GM18511 (cell line): ENCODE measurements at regions not wholly inside any gene's neighbourhood (a gene's known extent, or its start where the extent isn't known, plus 50 kb on each side); places are given as distances from the start of the nearest gene placed in this dataset.
"Not testable (repeated sequence)": the region's sequence is repeated elsewhere in the genome, so short reads cannot be mapped to it uniquely, and the experiment has no call there.

Source experiments
- ATAC-seq: cut with Tn5 transposase; IDR thresholded peaks from one replicate; pipeline ENCODE4 v1.9.1; 2021; ENCODE audit warnings: mild to moderate bottlenecking, moderate library complexity; ENCODE audit not compliant: unreplicated experiment

DNA sequence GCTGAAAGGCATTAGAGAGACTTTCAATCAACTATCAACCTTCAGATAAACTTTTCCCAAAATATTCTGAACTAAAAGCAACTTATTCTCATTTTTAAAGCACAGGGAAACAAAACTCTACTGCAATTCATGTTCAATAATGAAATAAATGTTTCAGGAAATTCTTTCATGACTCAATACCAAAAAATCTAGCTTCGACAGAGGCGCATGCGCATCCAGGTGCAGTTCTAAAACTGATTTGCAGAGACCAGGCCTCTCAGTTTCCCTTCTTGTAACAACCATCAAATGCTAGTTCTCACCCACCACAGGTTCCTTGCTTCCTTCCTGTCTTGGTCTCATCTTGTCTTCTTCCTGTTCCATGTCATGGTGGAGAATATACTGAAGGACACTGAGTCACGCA is 55.3 kb upstream of the NRBF2 start:
- no peak for ATAC-seq

GRCh38 chr10:63072951-63073350 is 60.2 kb upstream of the NRBF2 start:
- ATAC-seq, result no peak

GRCh38 chr10:63071145-63071544 is 62.0 kb upstream of the NRBF2 start:
- ATAC-seq, result no peak

GRCh38 chr10:63069318-63069717 is 63.8 kb upstream of the NRBF2 start:
- no peak for ATAC-seq

- ATAC-seq, result no peak
Observed at GRCh38 chr10:63068246-63068645, 64.9 kb upstream of the NRBF2 start.

DNA sequence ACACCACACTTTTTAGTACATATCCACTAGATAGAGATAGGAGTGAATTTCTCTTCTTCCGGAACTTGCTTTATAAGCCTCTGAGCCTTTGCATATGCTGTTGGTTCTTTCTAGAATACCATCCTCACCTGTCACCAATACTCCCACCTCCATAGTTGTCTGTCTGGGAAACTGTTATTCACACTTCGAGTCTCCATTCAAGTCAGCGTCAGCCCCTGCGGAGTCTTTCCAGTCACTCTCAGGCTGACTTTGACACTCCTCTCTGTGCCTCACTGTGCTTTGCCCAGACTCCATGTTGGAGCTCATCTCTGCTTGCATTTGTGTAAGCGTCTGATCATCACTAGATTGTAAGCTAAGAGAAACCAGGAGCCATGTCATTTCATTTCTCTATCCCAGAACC is 66.5 kb upstream of the NRBF2 start:
- no peak for ATAC-seq

GRCh38 chr10:63064706-63065105 is 68.4 kb upstream of the NRBF2 start:
- no peak for ATAC-seq

DNA sequence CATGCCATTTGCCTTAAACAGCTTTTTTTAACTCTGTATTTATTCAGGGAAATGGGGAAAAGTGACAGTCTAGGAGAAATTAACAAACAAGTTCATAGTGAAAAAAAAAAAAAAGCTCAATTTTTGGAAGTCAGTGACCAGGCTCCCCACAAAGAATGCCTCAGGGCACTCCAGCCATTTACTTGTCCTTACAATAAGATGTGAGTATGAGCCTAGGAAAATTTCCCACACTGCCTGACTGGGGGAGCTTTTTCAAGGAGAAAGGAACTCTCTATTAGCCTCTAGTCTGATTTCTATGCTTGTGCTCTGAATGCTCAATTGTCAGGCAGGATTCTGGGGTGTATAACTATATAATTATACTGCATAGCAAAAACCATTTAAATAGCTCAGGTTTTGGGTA is 74.9 kb upstream of the NRBF2 start:
- no peak for ATAC-seq

DNA sequence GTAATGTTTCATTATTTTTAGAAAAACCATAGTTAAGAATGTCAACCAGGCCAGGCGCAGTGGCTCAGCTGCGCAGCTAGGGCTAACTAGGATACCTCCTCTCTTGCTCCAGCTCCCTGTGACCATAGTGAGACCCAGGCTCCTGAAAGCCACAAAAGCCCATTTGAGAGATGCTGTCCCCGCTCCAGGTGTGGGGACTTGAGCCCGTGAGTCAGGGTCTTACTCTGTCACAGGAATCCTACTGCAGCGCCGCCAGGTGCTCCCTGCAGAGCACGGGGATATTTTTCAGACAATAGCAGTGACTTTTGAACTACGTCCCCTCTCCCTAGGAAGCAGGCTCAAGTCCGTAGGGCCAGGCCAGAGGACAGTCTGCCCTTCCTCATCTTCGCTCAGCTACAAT is 75.6 kb upstream of the NRBF2 start:
- no peak for ATAC-seq

DNA sequence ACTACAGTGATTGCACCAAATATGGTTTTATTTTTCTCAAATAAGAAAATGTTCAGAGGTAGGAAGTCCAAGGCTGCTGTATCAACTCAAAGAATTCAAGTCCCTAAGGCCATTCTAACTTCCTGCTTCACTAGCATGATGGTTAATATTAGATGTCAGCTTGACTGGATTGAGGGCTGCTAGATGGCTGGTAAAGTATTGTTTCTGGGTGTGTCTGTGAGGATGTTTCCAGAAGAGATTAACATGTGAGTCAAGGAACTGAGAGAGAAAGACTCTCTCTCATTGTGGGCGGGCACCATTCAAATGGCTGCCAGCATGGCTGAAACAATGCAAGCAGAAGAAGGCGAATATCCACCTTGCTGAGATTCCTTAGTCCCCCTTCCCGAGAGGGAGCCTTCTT is 77.4 kb upstream of the NRBF2 start:
- ATAC-seq, result no peak

- ATAC-seq, result no peak
Observed at GRCh38 chr10:63054889-63055611, 78.1 kb upstream of the NRBF2 start.

DNA sequence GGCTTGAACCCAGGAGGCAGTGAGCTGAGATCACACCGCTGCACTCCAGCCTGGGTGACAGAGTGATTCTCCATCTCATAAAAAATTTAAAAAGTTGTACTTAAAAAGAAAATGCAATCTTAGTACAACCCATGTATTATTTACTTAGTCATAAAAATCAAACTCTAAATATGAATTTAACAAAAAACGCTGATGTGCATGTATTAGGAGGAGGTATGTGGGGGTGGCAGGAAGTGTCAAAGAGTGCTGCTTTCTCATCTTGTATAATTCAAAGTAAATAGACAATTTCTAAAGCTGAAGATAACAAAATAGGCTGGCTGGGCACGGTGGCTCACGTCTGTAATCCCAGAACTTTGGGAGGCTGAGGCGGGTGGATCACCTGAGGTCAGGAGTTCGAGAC is 81.0 kb upstream of the NRBF2 start:
- ATAC-seq, result no peak

DNA sequence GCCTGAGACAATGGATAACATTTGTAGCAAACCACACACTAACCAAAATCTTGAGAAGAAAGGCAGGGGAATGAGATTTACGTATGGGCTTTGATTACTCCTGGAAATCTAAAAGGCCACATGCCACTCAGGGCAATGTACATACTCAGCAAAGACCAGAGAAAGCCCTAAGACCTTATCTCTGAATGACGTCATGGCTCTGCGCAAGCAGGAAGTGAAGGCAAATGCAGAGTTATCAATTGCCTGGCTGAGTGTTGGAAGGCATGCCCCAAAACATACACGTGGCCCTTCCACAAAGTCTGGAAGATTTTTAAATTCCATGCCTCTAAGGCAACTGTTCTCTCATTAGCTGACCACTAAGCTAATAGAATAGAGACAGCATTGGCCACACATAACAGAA is 90.9 kb upstream of the NRBF2 start:
- ATAC-seq, result no peak

- not testable (repeated sequence) for ATAC-seq
Observed at GRCh38 chr10:63033616-63034185, 99.4 kb upstream of the NRBF2 start.

- no peak for ATAC-seq
Observed at GRCh38 chr10:63030536-63030935, 102.6 kb upstream of the NRBF2 start.

DNA sequence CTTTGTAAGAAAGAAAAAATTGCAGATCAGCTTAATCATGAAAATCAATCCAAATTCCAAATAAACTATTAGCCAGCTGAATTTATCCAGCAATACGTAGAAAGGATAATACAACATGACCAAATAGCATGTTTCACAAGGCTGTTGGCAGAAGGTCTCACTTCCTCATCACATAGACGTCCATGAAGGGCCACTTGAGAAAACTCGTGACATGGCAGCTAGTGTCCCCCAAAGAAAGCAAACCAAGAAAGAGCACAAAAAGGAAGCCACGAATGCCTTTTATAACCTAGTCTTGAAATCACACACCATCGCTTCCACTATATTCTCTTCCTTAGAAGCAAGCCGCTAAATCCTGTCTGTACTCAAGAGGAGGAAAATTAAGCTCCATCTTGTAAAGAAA is 105.6 kb upstream of the NRBF2 start:
- no peak for ATAC-seq

DNA sequence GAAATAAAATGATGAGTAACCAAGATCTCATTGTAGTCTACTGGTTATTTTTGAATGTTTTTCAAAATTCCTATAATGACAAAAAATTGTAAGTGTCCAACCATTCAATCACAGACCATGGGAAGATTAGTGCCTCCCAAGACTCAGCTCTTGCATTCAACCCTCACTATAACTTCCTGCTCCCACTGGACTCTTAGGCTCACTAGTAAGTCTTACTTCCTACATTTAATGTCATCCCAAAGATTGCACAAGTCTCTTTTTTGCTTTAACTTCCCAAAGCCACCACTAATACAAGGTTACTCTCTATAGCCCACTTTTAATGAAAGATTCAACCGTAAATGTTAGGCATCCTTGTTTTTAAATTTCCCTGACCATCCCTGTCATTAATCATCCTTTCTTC is 111.9 kb upstream of the NRBF2 start:
- ATAC-seq, result no peak

GRCh38 chr10:63013755-63014154 is 119.4 kb upstream of the NRBF2 start:
- ATAC-seq, result no peak

- ATAC-seq, result no peak
Observed at GRCh38 chr10:63012623-63013022, 120.5 kb upstream of the NRBF2 start.

- no peak for ATAC-seq
Observed at GRCh38 chr10:63010203-63010602, 122.9 kb upstream of the NRBF2 start.

- ATAC-seq, result no peak
Observed at GRCh38 chr10:63008491-63008890, 124.6 kb upstream of the NRBF2 start.

- no peak for ATAC-seq
Observed at GRCh38 chr10:63007112-63007511, 126.0 kb upstream of the NRBF2 start.

DNA sequence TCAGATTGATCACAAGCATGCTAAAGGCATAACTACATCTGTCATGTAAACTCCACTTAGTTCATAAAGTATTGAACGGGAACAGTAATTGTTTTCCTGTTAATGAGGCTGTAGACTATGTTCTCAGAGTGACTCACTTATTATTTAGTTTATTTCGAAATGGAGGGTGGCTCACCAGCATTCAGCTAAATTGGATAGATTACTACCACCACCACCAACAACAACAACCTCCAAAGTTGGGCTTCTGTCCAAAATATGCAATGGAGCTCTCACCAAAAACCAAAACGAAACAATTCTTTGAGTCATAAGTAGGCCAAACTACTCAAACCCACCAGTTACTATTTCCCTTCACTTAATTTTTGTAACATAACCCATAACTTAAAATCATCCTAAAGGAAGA is 127.9 kb upstream of the NRBF2 start:
- ATAC-seq, result no peak
